Left ventricle myocardium inferior (tissue), 1 donor: ENCODE measurements at regions not wholly inside any gene's neighbourhood (a gene's known extent, or its start where the extent isn't known, plus 50 kb on each side); places are given as distances from the start of the nearest gene placed in this dataset.

ENCODE experiments used
- DNase-seq: peaks from one replicate; pipeline ENCODE4 v3.0.0-alpha.2; 2020
- H3K27ac ChIP-seq: fragments of 200-600 bp; replicated peaks from 2 replicates; pipeline ENCODE4 v1.8.0; 2021
- H3K27me3 ChIP-seq: fragments of 200-600 bp; 2 replicates; pipeline ENCODE4 v1.8.0; 2021; ENCODE audit warnings: low read depth
- H3K36me3 ChIP-seq: fragments of 200-600 bp; 2 replicates; pipeline ENCODE4 v1.8.0; 2021
- H3K4me1 ChIP-seq: fragments of 200-600 bp; 2 replicates; pipeline ENCODE4 v1.8.0; 2021
- H3K4me3 ChIP-seq: fragments of 200-600 bp; 2 replicates; pipeline ENCODE4 v1.8.0; 2021; ENCODE audit warnings: mild to moderate bottlenecking, moderate library complexity
- H3K9me3 ChIP-seq: fragments of 200-600 bp; replicated peaks from 2 replicates; pipeline ENCODE4 v1.8.0; 2021
- CTCF ChIP-seq: fragments of 200-600 bp; IDR thresholded peaks from 2 replicates; pipeline ENCODE4 v1.8.0; 2021; ENCODE audit warnings: antibody characterized with exemption, mild to moderate bottlenecking, borderline replicate concordance
- intact Hi-C: fragments of 100-400 bp; cut with micrococcal nuclease; formaldehyde crosslinking; loops from one replicate; pipeline ENCODE4 v1.11.0; 2022
- donor health status: DM: no; HTN: yes; CAD: no; lungs with severe emphysema.

- no peak overlapping the region for H3K4me3 ChIP-seq
- H3K36me3 ChIP-seq: no peaks in the 10 kb centered on the region
- peaks cover 51% of the 10 kb centered on the region for H3K27me3 ChIP-seq
- H3K27ac ChIP-seq: no peak overlapping the region
- DNase-seq: no peak
- no peak for TF ChIP-seq CTCF
- H3K4me1 ChIP-seq: no peaks in the 10 kb centered on the region
- H3K9me3 ChIP-seq: no peaks in the 10 kb centered on the region
- intact Hi-C loops: no loop called here
These were observed 571.0 kb upstream of the EEF2KMT start for GRCh38 chr16:5668553-5668952.

- no peak for DNase-seq
- Histone ChIP-seq H3K36me3 (no peaks in the 10 kb centered on the region), H3K27me3 (peaks cover 58% of the 10 kb centered on the region), H3K9me3 (no peaks in the 10 kb centered on the region), H3K4me3 (no peak overlapping the region), H3K4me1 (no peaks in the 10 kb centered on the region), H3K27ac (no peak overlapping the region)
- intact Hi-C loops: no loop called here
- no peak for TF ChIP-seq CTCF
These were observed 568.2 kb upstream of the EEF2KMT start for GRCh38 chr16:5665834-5666233.

DNA sequence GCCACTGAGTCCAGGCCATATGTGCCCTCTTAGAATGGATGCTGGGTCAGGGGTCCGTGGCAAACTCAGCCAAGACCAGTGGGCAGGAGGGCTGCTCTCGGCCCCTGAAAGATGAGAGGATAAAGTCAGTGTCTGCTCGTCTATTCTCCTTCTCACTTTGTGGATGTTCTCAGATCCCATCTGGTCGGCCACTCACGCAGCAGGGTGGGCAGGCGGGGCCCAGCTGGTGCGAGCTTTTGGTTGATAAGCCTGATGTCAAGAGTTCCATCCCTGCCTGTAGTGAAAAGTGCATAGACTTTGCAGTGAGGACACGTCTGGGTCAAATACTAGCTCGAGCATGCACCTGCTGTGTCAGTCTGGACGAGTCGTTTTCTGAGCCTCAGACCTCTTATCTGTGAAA, 556.2 kb upstream of the EEF2KMT start:
- no peaks in the 10 kb centered on the region for H3K4me1 ChIP-seq
- no peak for DNase-seq
- H3K4me3 ChIP-seq: no peak overlapping the region
- TF ChIP-seq CTCF: no peak
- H3K36me3 ChIP-seq: no peaks in the 10 kb centered on the region
- peaks cover 39% of the 10 kb centered on the region for H3K27me3 ChIP-seq
- intact Hi-C loops: no loop called here
- H3K9me3 ChIP-seq: peaks cover 8% of the 10 kb centered on the region
- H3K27ac ChIP-seq: no peak overlapping the region

GRCh38 chr16:5653041-5653440, 555.4 kb upstream of the EEF2KMT start:
- DNase-seq: no peak
- Histone ChIP-seq H3K4me3 (no peak overlapping the region), H3K4me1 (no peaks in the 10 kb centered on the region), H3K27ac (no peak overlapping the region), H3K9me3 (peaks cover 6% of the 10 kb centered on the region), H3K36me3 (no peaks in the 10 kb centered on the region), H3K27me3 (peaks cover 46% of the 10 kb centered on the region)
- no peak for TF ChIP-seq CTCF
- intact Hi-C loops: no loop called here

- no peak for DNase-seq
- Histone ChIP-seq H3K4me3 (no peak overlapping the region), H3K9me3 (no peaks in the 10 kb centered on the region), H3K4me1 (no peaks in the 10 kb centered on the region), H3K27ac (no peak overlapping the region), H3K27me3 (peaks cover 56% of the 10 kb centered on the region), H3K36me3 (no peaks in the 10 kb centered on the region)
- intact Hi-C loops: loop anchor here (5.0 kb wide), 1 partner anchor 47 kb away; no protein-coding TSS in a partner anchor
- TF ChIP-seq CTCF: no peak
These were observed 552.5 kb upstream of the EEF2KMT start for GRCh38 chr16:5649762-5650743.
